ENCODE measurements at regions not wholly inside any gene's neighbourhood (a gene's known extent, or its start where the extent isn't known, plus 50 kb on each side); places are given as distances from the start of the nearest gene placed in this dataset.
"Not testable (repeated sequence)": the region's sequence is repeated elsewhere in the genome, so short reads cannot be mapped to it uniquely, and the experiment has no call there.

GRCh38 chr5:120808606-120809005, 344.5 kb downstream of the PRR16 start:
- no peak overlapping the region for H3K27ac ChIP-seq (ENCODE audit: low read depth, low read length, severe bottlenecking)
- H3K4me3 ChIP-seq (ENCODE audit: extremely low read depth, insufficient read depth, low read length, poor library complexity, severe bottlenecking), result no peak overlapping the region
- H3K36me3 ChIP-seq (ENCODE audit: control insufficient read depth, insufficient read depth, low read length), result no peaks in the 10 kb centered on the region
- H3K4me1 ChIP-seq (ENCODE audit: control insufficient read depth, insufficient read depth, low read length, poor library complexity, severe bottlenecking), result peaks cover 6% of the 10 kb centered on the region
- no peaks in the 10 kb centered on the region for H3K9me3 ChIP-seq (ENCODE audit: control insufficient read depth, low read length)

- H3K27ac ChIP-seq (ENCODE audit: low read depth, low read length, severe bottlenecking), result no peak overlapping the region
- H3K9me3 ChIP-seq (ENCODE audit: control insufficient read depth, low read length), result no peaks in the 10 kb centered on the region
- no peak overlapping the region for H3K4me3 ChIP-seq (ENCODE audit: extremely low read depth, insufficient read depth, low read length, poor library complexity, severe bottlenecking)
- H3K4me1 ChIP-seq (ENCODE audit: control insufficient read depth, insufficient read depth, low read length, poor library complexity, severe bottlenecking), result no peaks in the 10 kb centered on the region
- no peaks in the 10 kb centered on the region for H3K36me3 ChIP-seq (ENCODE audit: control insufficient read depth, insufficient read depth, low read length)
- WGBS, 2 experiments (ENCODE audit: insufficient coverage in 2 of 2), result 86% methylated on average over 1 of the region's 2 CpGs; no CpG with 5 or more reads in 1 of the 2 experiments
These were observed 349.5 kb downstream of the PRR16 start for GRCh38 chr5:120813551-120813950.

- 90 to 100% methylated on average over 6 to 7 of the region's 12 CpGs for WGBS, 2 experiments (ENCODE audit: insufficient coverage in 2 of 2)
- Histone ChIP-seq H3K4me3 (ENCODE audit: extremely low read depth, insufficient read depth, low read length, poor library complexity, severe bottlenecking) (no peak overlapping the region), H3K4me1 (ENCODE audit: control insufficient read depth, insufficient read depth, low read length, poor library complexity, severe bottlenecking) (no peaks in the 10 kb centered on the region), H3K9me3 (ENCODE audit: control insufficient read depth, low read length) (no peaks in the 10 kb centered on the region), H3K27ac (ENCODE audit: low read depth, low read length, severe bottlenecking) (no peak overlapping the region), H3K36me3 (ENCODE audit: control insufficient read depth, insufficient read depth, low read length) (no peaks in the 10 kb centered on the region)
These were observed 353.2 kb downstream of the PRR16 start for GRCh38 chr5:120817044-120817985.

- Histone ChIP-seq H3K36me3 (ENCODE audit: control insufficient read depth, insufficient read depth, low read length) (no peaks in the 10 kb centered on the region), H3K9me3 (ENCODE audit: control insufficient read depth, low read length) (no peaks in the 10 kb centered on the region), H3K4me3 (ENCODE audit: extremely low read depth, insufficient read depth, low read length, poor library complexity, severe bottlenecking) (no peak overlapping the region), H3K4me1 (ENCODE audit: control insufficient read depth, insufficient read depth, low read length, poor library complexity, severe bottlenecking) (no peaks in the 10 kb centered on the region), H3K27ac (ENCODE audit: low read depth, low read length, severe bottlenecking) (no peak overlapping the region)
- WGBS, 2 experiments (ENCODE audit: insufficient coverage in 2 of 2), result 83 to 87% methylated on average over 3 to 5 of the region's 6 CpGs
These were observed 354.0 kb downstream of the PRR16 start for GRCh38 chr5:120818128-120818527.

GRCh38 chr5:120823328-120823727, 359.2 kb downstream of the PRR16 start:
- no peaks in the 10 kb centered on the region for H3K9me3 ChIP-seq (ENCODE audit: control insufficient read depth, low read length)
- no peak overlapping the region for H3K27ac ChIP-seq (ENCODE audit: low read depth, low read length, severe bottlenecking)
- H3K36me3 ChIP-seq (ENCODE audit: control insufficient read depth, insufficient read depth, low read length), result no peaks in the 10 kb centered on the region
- WGBS, 2 experiments (ENCODE audit: insufficient coverage in 2 of 2), result no CpG with 5 or more reads among the region's 1 CpG
- H3K4me3 ChIP-seq (ENCODE audit: extremely low read depth, insufficient read depth, low read length, poor library complexity, severe bottlenecking), result no peak overlapping the region
- H3K4me1 ChIP-seq (ENCODE audit: control insufficient read depth, insufficient read depth, low read length, poor library complexity, severe bottlenecking), result no peaks in the 10 kb centered on the region

GRCh38 chr5:120831646-120832045, 367.5 kb downstream of the PRR16 start:
- WGBS, 2 experiments (ENCODE audit: insufficient coverage in 2 of 2), result 87 to 88% methylated on average over 8 to 12 of the region's 13 CpGs
- H3K4me1 ChIP-seq (ENCODE audit: control insufficient read depth, insufficient read depth, low read length, poor library complexity, severe bottlenecking); H3K27ac ChIP-seq (ENCODE audit: low read depth, low read length, severe bottlenecking); H3K4me3 ChIP-seq (ENCODE audit: extremely low read depth, insufficient read depth, low read length, poor library complexity, severe bottlenecking); H3K36me3 ChIP-seq (ENCODE audit: control insufficient read depth, insufficient read depth, low read length); H3K9me3 ChIP-seq (ENCODE audit: control insufficient read depth, low read length): not testable (repeated sequence)

GRCh38 chr5:120841830-120842229, 377.7 kb downstream of the PRR16 start:
- Histone ChIP-seq H3K9me3 (ENCODE audit: control insufficient read depth, low read length) (no peaks in the 10 kb centered on the region), H3K27ac (ENCODE audit: low read depth, low read length, severe bottlenecking) (no peak overlapping the region), H3K4me1 (ENCODE audit: control insufficient read depth, insufficient read depth, low read length, poor library complexity, severe bottlenecking) (no peaks in the 10 kb centered on the region), H3K36me3 (ENCODE audit: control insufficient read depth, insufficient read depth, low read length) (no peaks in the 10 kb centered on the region), H3K4me3 (ENCODE audit: extremely low read depth, insufficient read depth, low read length, poor library complexity, severe bottlenecking) (no peak overlapping the region)

- 63 to 78% methylated on average over 3 of the region's 3 CpGs for WGBS, 2 experiments (ENCODE audit: insufficient coverage in 2 of 2)
- Histone ChIP-seq H3K36me3 (ENCODE audit: control insufficient read depth, insufficient read depth, low read length) (no peaks in the 10 kb centered on the region), H3K4me3 (ENCODE audit: extremely low read depth, insufficient read depth, low read length, poor library complexity, severe bottlenecking) (no peak overlapping the region), H3K27ac (ENCODE audit: low read depth, low read length, severe bottlenecking) (no peak overlapping the region), H3K4me1 (ENCODE audit: control insufficient read depth, insufficient read depth, low read length, poor library complexity, severe bottlenecking) (no peaks in the 10 kb centered on the region), H3K9me3 (ENCODE audit: control insufficient read depth, low read length) (no peaks in the 10 kb centered on the region)
These were observed 379.4 kb downstream of the PRR16 start for GRCh38 chr5:120843390-120843980.

- WGBS, 2 experiments (ENCODE audit: insufficient coverage in 2 of 2), result 29 to 58% methylated on average over 1 to 2 of the region's 2 CpGs
- no peaks in the 10 kb centered on the region for H3K36me3 ChIP-seq (ENCODE audit: control insufficient read depth, insufficient read depth, low read length)
- H3K9me3 ChIP-seq (ENCODE audit: control insufficient read depth, low read length), result no peaks in the 10 kb centered on the region
- no peak overlapping the region for H3K27ac ChIP-seq (ENCODE audit: low read depth, low read length, severe bottlenecking)
- H3K4me1 ChIP-seq (ENCODE audit: control insufficient read depth, insufficient read depth, low read length, poor library complexity, severe bottlenecking), result no peaks in the 10 kb centered on the region
- H3K4me3 ChIP-seq (ENCODE audit: extremely low read depth, insufficient read depth, low read length, poor library complexity, severe bottlenecking), result no peak overlapping the region
These were observed 384.8 kb downstream of the PRR16 start for GRCh38 chr5:120848883-120849282.

- Histone ChIP-seq H3K4me1 (ENCODE audit: control insufficient read depth, insufficient read depth, low read length, poor library complexity, severe bottlenecking) (no peaks in the 10 kb centered on the region), H3K4me3 (ENCODE audit: extremely low read depth, insufficient read depth, low read length, poor library complexity, severe bottlenecking) (no peak overlapping the region), H3K27ac (ENCODE audit: low read depth, low read length, severe bottlenecking) (no peak overlapping the region), H3K36me3 (ENCODE audit: control insufficient read depth, insufficient read depth, low read length) (no peaks in the 10 kb centered on the region), H3K9me3 (ENCODE audit: control insufficient read depth, low read length) (no peaks in the 10 kb centered on the region)
- 29 to 60% methylated on average over 1 of the region's 1 CpG for WGBS, 2 experiments (ENCODE audit: insufficient coverage in 2 of 2)
These were observed 388.2 kb downstream of the PRR16 start for GRCh38 chr5:120852222-120852860.

- Histone ChIP-seq H3K27ac (ENCODE audit: low read depth, low read length, severe bottlenecking) (no peak overlapping the region), H3K36me3 (ENCODE audit: control insufficient read depth, insufficient read depth, low read length) (no peaks in the 10 kb centered on the region), H3K4me1 (ENCODE audit: control insufficient read depth, insufficient read depth, low read length, poor library complexity, severe bottlenecking) (no peaks in the 10 kb centered on the region), H3K4me3 (ENCODE audit: extremely low read depth, insufficient read depth, low read length, poor library complexity, severe bottlenecking) (no peak overlapping the region), H3K9me3 (ENCODE audit: control insufficient read depth, low read length) (no peaks in the 10 kb centered on the region)
- 82 to 88% methylated on average over 5 to 7 of the region's 7 CpGs for WGBS, 2 experiments (ENCODE audit: insufficient coverage in 2 of 2)
These were observed 402.9 kb downstream of the PRR16 start for GRCh38 chr5:120866997-120867396.
